ENCODE measurements at regions not wholly inside any gene's neighbourhood (a gene's known extent, or its start where the extent isn't known, plus 50 kb on each side); places are given as distances from the start of the nearest gene placed in this dataset.

GRCh38 chr1:244216836-244217235 is 165.8 kb downstream of the ZBTB18 start:
- Histone ChIP-seq H3K27ac (ENCODE audit: poor library complexity, severe bottlenecking) (no peak overlapping the region), H3K9me3 (ENCODE audit: severe bottlenecking) (no peaks in the 10 kb centered on the region), H3K4me3 (ENCODE audit: severe bottlenecking) (no peak overlapping the region), H3K27me3 (ENCODE audit: insufficient read depth, poor library complexity, severe bottlenecking) (no peaks in the 10 kb centered on the region), H3K36me3 (ENCODE audit: low read depth) (no peaks in the 10 kb centered on the region), H3K4me1 (ENCODE audit: insufficient read depth, poor library complexity, severe bottlenecking) (peaks cover 12% of the 10 kb centered on the region)
- ATAC-seq (ENCODE audit: low read depth) (no peak), DNase-seq (ENCODE audit: low spot score) (no peak)
- no peak for TF ChIP-seq CTCF (IDR thresholded peaks at IDR 0.05; ENCODE audit: poor library complexity, severe bottlenecking)

GRCh38 chr1:244217711-244218110 is 166.6 kb downstream of the ZBTB18 start:
- no peaks in the 10 kb centered on the region for H3K36me3 ChIP-seq (ENCODE audit: low read depth)
- no peak overlapping the region for H3K4me3 ChIP-seq (ENCODE audit: severe bottlenecking)
- no peak for ATAC-seq (ENCODE audit: low read depth)
- no peaks in the 10 kb centered on the region for H3K27me3 ChIP-seq (ENCODE audit: insufficient read depth, poor library complexity, severe bottlenecking)
- DNase-seq (ENCODE audit: low spot score) = no peak
- H3K4me1 ChIP-seq (ENCODE audit: insufficient read depth, poor library complexity, severe bottlenecking) = peaks cover 10% of the 10 kb centered on the region
- H3K27ac ChIP-seq (ENCODE audit: poor library complexity, severe bottlenecking) = no peak overlapping the region
- no peak for TF ChIP-seq CTCF (IDR thresholded peaks at IDR 0.05; ENCODE audit: poor library complexity, severe bottlenecking)
- H3K9me3 ChIP-seq (ENCODE audit: severe bottlenecking) = no peaks in the 10 kb centered on the region

- TF ChIP-seq CTCF (IDR thresholded peaks at IDR 0.05; ENCODE audit: poor library complexity, severe bottlenecking) = no peak
- no peaks in the 10 kb centered on the region for H3K9me3 ChIP-seq (ENCODE audit: severe bottlenecking)
- no peak overlapping the region for H3K4me3 ChIP-seq (ENCODE audit: severe bottlenecking)
- DNase-seq (ENCODE audit: low spot score) (no peak), ATAC-seq (ENCODE audit: low read depth) (no peak)
- H3K27ac ChIP-seq (ENCODE audit: poor library complexity, severe bottlenecking) = no peak overlapping the region
- no peaks in the 10 kb centered on the region for H3K36me3 ChIP-seq (ENCODE audit: low read depth)
- peaks cover 10% of the 10 kb centered on the region for H3K4me1 ChIP-seq (ENCODE audit: insufficient read depth, poor library complexity, severe bottlenecking)
- H3K27me3 ChIP-seq (ENCODE audit: insufficient read depth, poor library complexity, severe bottlenecking) = no peaks in the 10 kb centered on the region
Measured at GRCh38 chr1:244218220-244218619, 167.1 kb downstream of the ZBTB18 start.

GRCh38 chr1:244219149-244219548 is 168.1 kb downstream of the ZBTB18 start:
- Histone ChIP-seq H3K4me1 (ENCODE audit: insufficient read depth, poor library complexity, severe bottlenecking) (peaks cover 4% of the 10 kb centered on the region), H3K27ac (ENCODE audit: poor library complexity, severe bottlenecking) (no peak overlapping the region), H3K36me3 (ENCODE audit: low read depth) (no peaks in the 10 kb centered on the region), H3K9me3 (ENCODE audit: severe bottlenecking) (no peaks in the 10 kb centered on the region), H3K27me3 (ENCODE audit: insufficient read depth, poor library complexity, severe bottlenecking) (no peaks in the 10 kb centered on the region), H3K4me3 (ENCODE audit: severe bottlenecking) (no peak overlapping the region)
- DNase-seq (ENCODE audit: low spot score) (no peak), ATAC-seq (ENCODE audit: low read depth) (no peak)
- TF ChIP-seq CTCF (IDR thresholded peaks at IDR 0.05; ENCODE audit: poor library complexity, severe bottlenecking) = no peak

GRCh38 chr1:244219802-244220201 is 168.7 kb downstream of the ZBTB18 start:
- Histone ChIP-seq H3K9me3 (ENCODE audit: severe bottlenecking) (no peaks in the 10 kb centered on the region), H3K27ac (ENCODE audit: poor library complexity, severe bottlenecking) (no peak overlapping the region), H3K27me3 (ENCODE audit: insufficient read depth, poor library complexity, severe bottlenecking) (no peaks in the 10 kb centered on the region), H3K4me3 (ENCODE audit: severe bottlenecking) (no peak overlapping the region), H3K36me3 (ENCODE audit: low read depth) (no peaks in the 10 kb centered on the region), H3K4me1 (ENCODE audit: insufficient read depth, poor library complexity, severe bottlenecking) (peaks cover under 1% of the 10 kb centered on the region)
- DNase-seq (ENCODE audit: low spot score) = no peak
- no peak for ATAC-seq (ENCODE audit: low read depth)
- no peak for TF ChIP-seq CTCF (IDR thresholded peaks at IDR 0.05; ENCODE audit: poor library complexity, severe bottlenecking)

All from RWPE2 (cell line).